ENCODE measurements at regions not wholly inside any gene's neighbourhood (a gene's known extent, or its start where the extent isn't known, plus 50 kb on each side); places are given as distances from the start of the nearest gene placed in this dataset.

GRCh38 chr10:10703382-10703781 is 314.3 kb upstream of the CELF2 start:
- no peak for TF ChIP-seq CTCF (IDR thresholded peaks at IDR 0.05)
- TF ChIP-seq EZH2phosphoT487 (IDR thresholded peaks at IDR 0.05) = no peak

All from neural progenitor cell (in vitro differentiated cells).